Sigmoid colon (tissue), 6 donors: ENCODE measurements at regions not wholly inside any gene's neighbourhood (a gene's known extent, or its start where the extent isn't known, plus 50 kb on each side); places are given as distances from the start of the nearest gene placed in this dataset.

Source experiments
- DNase-seq: peaks from one replicate; pipeline ENCODE4 v3.0.0-alpha.2; 2019
- H3K27ac ChIP-seq, 4 donors: fragments of 200-600 bp; sonication (generic); one replicate each; pipeline ENCODE4 v1.5.1; 2016 to 2019; ENCODE audit warnings: mild to moderate bottlenecking in 1 of 4
- H3K27me3 ChIP-seq, 3 donors: fragments of 200-600 bp; sonication (generic); one replicate each; pipeline ENCODE4 v1.5.1; 2019; ENCODE audit warnings: mild to moderate bottlenecking in 1 of 3
- H3K36me3 ChIP-seq, 4 donors: fragments of 200-600 bp; sonication (generic); one replicate each; pipeline ENCODE4 v1.5.1; 2016 to 2019
- H3K4me1 ChIP-seq, 4 donors: fragments of 200-600 bp; sonication (generic); one replicate each; pipeline ENCODE4 v1.5.1; 2017 to 2019
- H3K4me3 ChIP-seq, 4 donors: fragments of 200-600 bp; sonication (generic); one replicate each; pipeline ENCODE4 v1.5.1; 2017 to 2019; ENCODE audit warnings: mild to moderate bottlenecking in 2 of 4, moderate library complexity in 1 of 4
- H3K9me3 ChIP-seq, 4 donors: fragments of 200-600 bp in 3 of 4; sonication (generic) in 3 of 4; one replicate each; pipeline versions ENCODE4 v1.5.1 to v1.6.1; 2013 to 2019
- CTCF ChIP-seq, 4 experiments: fragments of 450-650 bp in 3 of 4; fragments of 200-600 bp in 1 of 4; IDR thresholded peaks; one replicate each; pipeline ENCODE4 v1.5.1; 2016 to 2019; ENCODE audit warnings: antibody characterized with exemption in 4 of 4, mild to moderate bottlenecking in 3 of 4, moderate library complexity in 2 of 4
- EP300 ChIP-seq, 4 donors: sonication (generic); formaldehyde crosslinking; IDR thresholded peaks; one replicate each; pipeline ENCODE4 v1.6.1; 2017; ENCODE audit warnings: antibody characterized with exemption in 4 of 4
- POLR2A ChIP-seq, 2 donors: fragments of 450-650 bp; IDR thresholded peaks; one replicate each; pipeline ENCODE4 v1.6.1; 2016; ENCODE audit warnings: antibody characterized with exemption in 2 of 2, mild to moderate bottlenecking in 2 of 2, moderate library complexity in 2 of 2
- POLR2AphosphoS5 ChIP-seq, 4 donors: sonication (generic); formaldehyde crosslinking; IDR thresholded peaks; one replicate each; pipeline ENCODE4 v1.6.1; 2017; ENCODE audit warnings: antibody characterized with exemption in 4 of 4
- WGBS, 2 donors: extraction: QIAGEN DNeasy Blood & Tissue Kit; methylation state at CpG; one replicate each; pipeline ENCODE4 v1.1.7; 2013; 5-methylcytosine and 5-hydroxymethylcytosine counted together
- intact Hi-C: fragments of 100-400 bp; cut with DNase I; formaldehyde crosslinking; loops from one replicate; pipeline ENCODE4 v1.15.1; 2023
- donor health status: healthy with polysubstance abuse.
- donor health status: healthy.

DNA sequence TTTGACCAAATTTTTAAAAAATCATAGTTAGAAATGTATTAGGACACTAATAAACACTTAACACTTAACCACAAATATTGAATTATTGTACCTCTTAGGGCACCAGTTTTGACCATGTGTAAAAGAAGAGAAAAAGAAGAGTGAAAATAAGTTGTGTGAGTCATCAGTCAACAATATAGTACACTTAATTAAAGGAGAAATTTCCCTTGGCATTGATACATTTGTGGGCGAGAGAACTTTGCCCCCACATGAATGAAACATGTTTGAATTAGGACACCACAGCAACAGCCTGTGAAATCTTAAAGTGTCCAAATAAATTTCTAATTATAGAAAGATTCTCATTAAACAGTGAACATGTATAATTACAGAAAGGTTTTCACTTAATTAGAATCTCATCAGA lies 1292.8 kb upstream of the TENM3 start:
- WGBS, 2 donors: 87 to 88% methylated on average over 1 of the region's 1 CpG
- Histone ChIP-seq H3K4me3 (no peak overlapping the region), H3K9me3 (no peaks in the 10 kb centered on the region), H3K36me3 (no peaks in the 10 kb centered on the region), H3K27me3 (no peaks in the 10 kb centered on the region), H3K4me1 (no peaks in the 10 kb centered on the region), H3K27ac (no peak overlapping the region)
- intact Hi-C loops: no loop called here
- no peak for DNase-seq
- TF ChIP-seq POLR2A (IDR thresholded peaks at IDR 0.05) (no peak), CTCF (IDR thresholded peaks at IDR 0.05) (no peak), POLR2AphosphoS5 (IDR thresholded peaks at IDR 0.05) (no peak), EP300 (IDR thresholded peaks at IDR 0.05) (no peak)

DNA sequence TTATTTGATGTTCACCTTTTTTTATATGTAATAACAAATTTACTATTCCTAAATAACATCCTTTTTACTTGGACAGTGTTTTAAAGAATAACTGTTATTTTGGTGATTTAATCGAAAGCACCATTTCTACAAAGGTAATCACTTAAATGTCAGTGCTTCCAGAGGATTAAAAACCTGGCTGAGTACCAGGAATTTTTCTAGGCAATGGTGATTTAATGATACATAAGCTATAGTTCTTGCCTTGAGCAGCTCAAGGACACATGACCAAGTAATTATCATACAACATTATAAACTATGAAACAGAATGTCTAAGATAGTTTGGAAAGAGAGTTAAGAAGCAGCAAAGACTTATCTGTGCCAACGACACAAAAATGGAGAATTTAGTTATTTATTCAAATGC lies 1291.9 kb upstream of the TENM3 start:
- Histone ChIP-seq H3K36me3 (no peaks in the 10 kb centered on the region), H3K9me3 (no peaks in the 10 kb centered on the region), H3K4me3 (no peak overlapping the region), H3K4me1 (no peaks in the 10 kb centered on the region), H3K27me3 (no peaks in the 10 kb centered on the region), H3K27ac (no peak overlapping the region)
- TF ChIP-seq EP300 (IDR thresholded peaks at IDR 0.05) (no peak), POLR2AphosphoS5 (IDR thresholded peaks at IDR 0.05) (no peak), CTCF (IDR thresholded peaks at IDR 0.05) (no peak), POLR2A (IDR thresholded peaks at IDR 0.05) (no peak)
- intact Hi-C loops: no loop called here
- no peak for DNase-seq
- WGBS, 2 donors: 74 to 86% methylated on average over 2 of the region's 2 CpGs

DNA sequence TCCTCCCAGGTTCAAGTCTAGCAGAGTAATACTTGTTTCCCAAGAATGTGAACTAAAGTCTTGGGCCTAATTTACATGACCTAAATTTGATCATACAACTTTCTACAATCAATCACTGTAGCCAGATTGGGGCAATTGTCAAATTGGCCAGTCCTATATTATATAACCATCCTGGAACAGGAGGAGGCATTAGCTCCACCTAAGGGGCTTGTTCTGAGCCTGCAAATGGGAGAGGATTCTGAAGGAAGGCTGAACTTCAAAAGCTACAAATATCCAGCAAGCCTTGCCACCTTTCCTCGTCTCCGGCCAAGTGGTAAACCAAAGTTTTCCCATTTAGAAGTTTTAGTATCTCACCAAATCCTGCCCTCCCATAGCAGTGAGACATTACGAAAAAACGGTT lies 1289.6 kb upstream of the TENM3 start:
- intact Hi-C loops: no loop called here
- H3K4me1 ChIP-seq: no peaks in the 10 kb centered on the region
- no peaks in the 10 kb centered on the region for H3K27me3 ChIP-seq
- H3K36me3 ChIP-seq: no peaks in the 10 kb centered on the region
- no peak for DNase-seq
- no peak overlapping the region for H3K4me3 ChIP-seq
- H3K27ac ChIP-seq: no peak overlapping the region
- H3K9me3 ChIP-seq: no peaks in the 10 kb centered on the region
- no peak for TF ChIP-seq EP300 (IDR thresholded peaks at IDR 0.05)
- no peak for TF ChIP-seq POLR2AphosphoS5 (IDR thresholded peaks at IDR 0.05)
- TF ChIP-seq POLR2A (IDR thresholded peaks at IDR 0.05): no peak
- TF ChIP-seq CTCF (IDR thresholded peaks at IDR 0.05): no peak
- WGBS, 2 donors: 84 to 87% methylated on average over 4 of the region's 4 CpGs

- Histone ChIP-seq H3K36me3 (no peaks in the 10 kb centered on the region), H3K27ac (no peak overlapping the region), H3K9me3 (no peaks in the 10 kb centered on the region), H3K4me3 (no peak overlapping the region), H3K4me1 (no peaks in the 10 kb centered on the region), H3K27me3 (no peaks in the 10 kb centered on the region)
- WGBS, 2 donors: 74 to 80% methylated on average over 4 of the region's 4 CpGs
- intact Hi-C loops: no loop called here
- TF ChIP-seq POLR2AphosphoS5 (IDR thresholded peaks at IDR 0.05) (no peak), CTCF (IDR thresholded peaks at IDR 0.05) (no peak), POLR2A (IDR thresholded peaks at IDR 0.05) (no peak), EP300 (IDR thresholded peaks at IDR 0.05) (no peak)
- DNase-seq: no peak
These were observed 1282.3 kb upstream of the TENM3 start for GRCh38 chr4:180960743-180961401.

DNA sequence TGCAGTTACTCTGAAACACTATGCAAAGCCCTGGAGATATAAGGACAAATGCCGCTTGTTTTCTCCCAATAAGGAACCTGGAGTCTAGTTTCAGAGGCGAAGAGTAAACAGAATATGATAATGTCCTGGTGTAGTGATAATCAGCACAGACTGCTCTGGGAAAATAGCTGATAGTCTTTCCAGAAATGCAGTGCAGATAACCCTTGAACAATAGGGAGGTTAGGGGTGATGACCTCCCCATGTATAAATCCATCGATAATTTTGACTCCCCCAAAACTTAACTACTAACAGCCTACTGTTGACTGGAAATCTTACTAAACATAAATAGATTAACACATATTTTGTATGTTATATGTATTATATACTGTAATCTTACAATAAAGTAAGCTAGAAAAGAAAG lies 1280.9 kb upstream of the TENM3 start:
- no peaks in the 10 kb centered on the region for H3K9me3 ChIP-seq
- TF ChIP-seq POLR2AphosphoS5 (IDR thresholded peaks at IDR 0.05): no peak
- no peak for TF ChIP-seq CTCF (IDR thresholded peaks at IDR 0.05)
- no peak for TF ChIP-seq EP300 (IDR thresholded peaks at IDR 0.05)
- TF ChIP-seq POLR2A (IDR thresholded peaks at IDR 0.05): no peak
- DNase-seq: no peak
- intact Hi-C loops: no loop called here
- H3K4me1 ChIP-seq: no peaks in the 10 kb centered on the region
- no peaks in the 10 kb centered on the region for H3K36me3 ChIP-seq
- H3K27ac ChIP-seq: no peak overlapping the region
- WGBS, 2 donors: 80 to 85% methylated on average over 3 of the region's 3 CpGs
- no peak overlapping the region for H3K4me3 ChIP-seq
- no peaks in the 10 kb centered on the region for H3K27me3 ChIP-seq
